Psoas muscle (tissue), 7 donors: ENCODE measurements at regions not wholly inside any gene's neighbourhood (a gene's known extent, or its start where the extent isn't known, plus 50 kb on each side); places are given as distances from the start of the nearest gene placed in this dataset.

Source experiments
- ATAC-seq, 4 donors: fragments of 200-7000 bp; cut with Tn5 transposase; one replicate each; pipeline ENCODE4 v1.9.1; 2020; ENCODE audit warnings: moderate library complexity in 3 of 4, mild to moderate bottlenecking in 2 of 4
- DNase-seq, 2 donors: peaks; one replicate each; pipeline ENCODE4 v3.0.0-alpha.2; 2020
- H3K27ac ChIP-seq: fragments of 200-600 bp; one replicate; pipeline ENCODE4 v1.8.0; 2022
- H3K27me3 ChIP-seq, 3 donors: fragments of 200-600 bp in 1 of 3; one replicate each; pipeline versions ENCODE4 v1.6.1 to v1.8.0; 2013 to 2022; ENCODE audit warnings: low read length in 2 of 3, mild to moderate bottlenecking in 2 of 3, moderate library complexity in 1 of 3; ENCODE audit not compliant: insufficient read depth in 3 of 3
- H3K36me3 ChIP-seq, 2 donors: fragments of 200-600 bp in 1 of 2; one replicate each; pipeline versions ENCODE4 v1.6.1 to v1.8.0; 2013 to 2022; ENCODE audit warnings: low read depth in 1 of 2, mild to moderate bottlenecking in 1 of 2, moderate library complexity in 1 of 2; ENCODE audit not compliant: insufficient read depth in 1 of 2
- H3K4me1 ChIP-seq: fragments of 200-600 bp; one replicate; pipeline ENCODE4 v1.8.0; 2022
- H3K4me3 ChIP-seq: fragments of 200-600 bp; one replicate; pipeline ENCODE4 v1.8.0; 2022; ENCODE audit warnings: mild to moderate bottlenecking
- H3K9me3 ChIP-seq: fragments of 200-600 bp; one replicate; pipeline ENCODE4 v1.8.0; 2022
- WGBS, 3 donors: extraction: QIAGEN DNeasy Blood & Tissue Kit; methylation state at CpG; one replicate each; pipeline versions ENCODE4 v1.1.6 to v1.1.7; 2013; 5-methylcytosine and 5-hydroxymethylcytosine counted together
- intact Hi-C, 2 donors: fragments of 100-400 bp; cut with DNase I; formaldehyde crosslinking; loops; one replicate each; pipeline versions ENCODE4 v1.11.0 to v1.14.2; 2022
- TF ChIP-seq, protein P1 (sequence below): fragments of 200-600 bp; IDR thresholded peaks from one replicate; pipeline ENCODE4 v1.8.0; 2022; ENCODE audit warnings: antibody characterized with exemption
- donor health status: healthy with polysubstance abuse.
- donor health status: DM: no; HTN: no; CAD: no; lungs with moderate emphysema.
- donor health status: Bipolar disorder and iron deficiency.
- donor health status: healthy.
- donor health status: DM: yes; HTN: yes; CAD: no.
- donor health status: DM: no; HTN: no; CAD: no.
- donor health status: DM: yes; HTN: yes; CAD: no.

- no peak overlapping the region for H3K27ac ChIP-seq
- peaks cover 0 to 17% (median 7%) of the 10 kb centered on the region in 3 donors for H3K27me3 ChIP-seq
- H3K4me3 ChIP-seq: no peak overlapping the region
- ATAC-seq (no peak), DNase-seq (no peak)
- intact Hi-C loops: no loop called here
- H3K9me3 ChIP-seq: no peaks in the 10 kb centered on the region
- H3K36me3 ChIP-seq: no peaks in the 10 kb centered on the region
- TF ChIP-seq, protein P1, sequence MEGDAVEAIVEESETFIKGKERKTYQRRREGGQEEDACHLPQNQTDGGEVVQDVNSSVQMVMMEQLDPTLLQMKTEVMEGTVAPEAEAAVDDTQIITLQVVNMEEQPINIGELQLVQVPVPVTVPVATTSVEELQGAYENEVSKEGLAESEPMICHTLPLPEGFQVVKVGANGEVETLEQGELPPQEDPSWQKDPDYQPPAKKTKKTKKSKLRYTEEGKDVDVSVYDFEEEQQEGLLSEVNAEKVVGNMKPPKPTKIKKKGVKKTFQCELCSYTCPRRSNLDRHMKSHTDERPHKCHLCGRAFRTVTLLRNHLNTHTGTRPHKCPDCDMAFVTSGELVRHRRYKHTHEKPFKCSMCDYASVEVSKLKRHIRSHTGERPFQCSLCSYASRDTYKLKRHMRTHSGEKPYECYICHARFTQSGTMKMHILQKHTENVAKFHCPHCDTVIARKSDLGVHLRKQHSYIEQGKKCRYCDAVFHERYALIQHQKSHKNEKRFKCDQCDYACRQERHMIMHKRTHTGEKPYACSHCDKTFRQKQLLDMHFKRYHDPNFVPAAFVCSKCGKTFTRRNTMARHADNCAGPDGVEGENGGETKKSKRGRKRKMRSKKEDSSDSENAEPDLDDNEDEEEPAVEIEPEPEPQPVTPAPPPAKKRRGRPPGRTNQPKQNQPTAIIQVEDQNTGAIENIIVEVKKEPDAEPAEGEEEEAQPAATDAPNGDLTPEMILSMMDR: no peak
- no peaks in the 10 kb centered on the region for H3K4me1 ChIP-seq
- WGBS, 3 donors: 74 to 86% (median 85%) methylated on average over 4 to 5 of the region's 5 CpGs
Measured at GRCh38 chr11:134640536-134640935, 228.5 kb upstream of the B3GAT1 start.

DNA sequence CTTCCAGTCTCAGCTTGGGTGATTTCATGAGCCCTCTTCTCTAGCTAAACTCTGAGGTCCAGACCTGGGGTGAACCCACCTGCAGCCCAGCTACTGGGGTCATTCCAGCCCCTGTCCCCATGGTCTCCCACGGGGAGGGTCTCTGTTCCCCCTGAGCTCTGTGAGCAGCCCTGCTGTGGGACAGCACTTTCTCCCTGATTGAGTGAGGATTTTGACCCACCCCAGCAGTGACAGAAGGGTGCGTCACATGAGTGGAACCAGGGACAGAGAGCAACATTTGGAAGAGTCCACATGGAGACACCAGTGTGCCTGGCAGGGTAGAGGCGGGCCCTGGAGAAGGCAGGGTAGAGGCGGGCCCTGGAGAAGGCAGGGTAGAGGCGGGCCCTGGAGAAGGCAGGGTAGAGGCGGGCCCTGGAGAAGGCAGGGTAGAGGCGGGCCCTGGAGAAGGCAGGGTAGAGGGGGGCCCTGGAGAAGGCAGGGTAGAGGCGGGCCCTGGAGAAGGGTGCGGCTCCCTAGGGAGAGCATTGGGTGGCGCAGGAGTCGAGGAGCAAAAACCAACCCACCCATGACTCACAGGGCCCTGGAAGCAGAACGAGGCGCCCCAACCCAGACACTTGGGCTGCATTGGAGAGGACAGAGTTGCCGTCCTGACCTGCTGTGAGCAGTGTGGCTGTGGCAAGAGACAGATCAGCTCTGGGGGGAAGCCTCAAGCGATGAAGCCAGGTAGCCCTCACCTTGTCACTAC, 227.7 kb upstream of the B3GAT1 start:
- no peak for ATAC-seq
- H3K27ac ChIP-seq: no peak overlapping the region
- DNase-seq: no peak
- WGBS, 3 donors: 72 to 77% (median 72%) methylated on average over 7 to 14 of the region's 15 CpGs
- H3K4me3 ChIP-seq: no peak overlapping the region
- no peaks in the 10 kb centered on the region for H3K4me1 ChIP-seq
- H3K36me3 ChIP-seq: no peaks in the 10 kb centered on the region
- no peaks in the 10 kb centered on the region for H3K9me3 ChIP-seq
- H3K27me3 ChIP-seq: peaks cover 0 to 17% (median 7%) of the 10 kb centered on the region in 3 donors
- TF ChIP-seq, protein P1: no peak
- intact Hi-C loops: no loop called here

GRCh38 chr11:134638796-134639430, 226.9 kb upstream of the B3GAT1 start:
- DNase-seq: no peak
- intact Hi-C loops: no loop called here
- TF ChIP-seq, protein P1: no peak
- Histone ChIP-seq H3K4me3 (no peak overlapping the region), H3K9me3 (no peaks in the 10 kb centered on the region), H3K4me1 (no peaks in the 10 kb centered on the region), H3K36me3 (no peaks in the 10 kb centered on the region), H3K27ac (no peak overlapping the region), H3K27me3 (peaks cover 0 to 17% (median 7%) of the 10 kb centered on the region in 3 donors)
- 42 to 52% (median 45%) methylated on average over 10 of the region's 10 CpGs for WGBS, 3 donors
- ATAC-seq: no peak

DNA sequence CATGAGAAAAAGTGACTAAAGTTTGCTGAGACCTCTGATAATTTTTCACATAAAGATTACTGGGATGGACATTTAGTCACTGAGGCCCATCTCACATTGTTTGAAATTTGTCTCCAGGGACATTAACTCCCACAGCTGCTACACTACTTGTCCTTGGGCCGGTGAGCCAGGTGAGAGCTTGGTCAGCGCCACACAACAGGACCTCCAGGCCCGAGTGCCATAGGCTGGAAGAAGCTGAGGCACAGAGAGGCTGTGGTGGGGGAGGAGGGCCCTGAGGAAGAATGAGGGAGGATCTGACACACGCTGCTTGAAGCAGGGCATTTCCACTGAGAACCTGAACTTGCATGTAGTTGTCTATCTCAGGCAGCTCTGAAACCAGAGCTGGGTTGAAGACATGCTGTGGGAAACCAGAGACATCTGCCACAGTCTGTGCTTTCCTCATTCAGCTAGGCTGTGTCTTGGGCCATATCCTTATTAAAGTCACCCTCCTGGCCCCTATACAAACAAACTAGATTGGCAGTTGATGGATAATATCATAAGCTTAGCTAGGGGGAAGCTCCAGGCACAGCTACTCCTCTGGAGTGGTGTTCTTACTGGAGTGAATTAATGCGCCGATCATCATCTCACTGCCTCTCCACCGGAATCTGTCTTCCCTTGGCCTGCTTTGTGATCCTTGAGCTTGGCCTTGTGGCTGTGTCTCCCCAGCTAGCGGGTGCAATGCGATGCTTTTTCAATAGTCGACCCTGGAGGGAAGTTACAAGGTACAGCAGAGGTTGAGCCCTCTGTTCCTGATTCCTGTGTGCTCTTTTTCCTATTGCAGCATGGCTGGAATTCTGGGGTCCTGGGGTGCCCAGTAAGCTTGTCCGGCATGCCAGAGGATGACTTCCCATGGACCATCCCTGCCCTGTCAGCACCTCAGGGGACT, 225.3 kb upstream of the B3GAT1 start:
- intact Hi-C loops: no loop called here
- Histone ChIP-seq H3K27ac (no peak overlapping the region), H3K27me3 (peaks cover 0 to 10% (median 7%) of the 10 kb centered on the region in 3 donors), H3K4me3 (no peak overlapping the region), H3K4me1 (no peaks in the 10 kb centered on the region), H3K9me3 (no peaks in the 10 kb centered on the region), H3K36me3 (no peaks in the 10 kb centered on the region)
- ATAC-seq: no peak
- DNase-seq: no peak
- TF ChIP-seq, protein P1: no peak
- 75 to 84% (median 80%) methylated on average over 11 of the region's 11 CpGs for WGBS, 3 donors
